ENCODE measurements at regions not wholly inside any gene's neighbourhood (a gene's known extent, or its start where the extent isn't known, plus 50 kb on each side); places are given as distances from the start of the nearest gene placed in this dataset.

DNA sequence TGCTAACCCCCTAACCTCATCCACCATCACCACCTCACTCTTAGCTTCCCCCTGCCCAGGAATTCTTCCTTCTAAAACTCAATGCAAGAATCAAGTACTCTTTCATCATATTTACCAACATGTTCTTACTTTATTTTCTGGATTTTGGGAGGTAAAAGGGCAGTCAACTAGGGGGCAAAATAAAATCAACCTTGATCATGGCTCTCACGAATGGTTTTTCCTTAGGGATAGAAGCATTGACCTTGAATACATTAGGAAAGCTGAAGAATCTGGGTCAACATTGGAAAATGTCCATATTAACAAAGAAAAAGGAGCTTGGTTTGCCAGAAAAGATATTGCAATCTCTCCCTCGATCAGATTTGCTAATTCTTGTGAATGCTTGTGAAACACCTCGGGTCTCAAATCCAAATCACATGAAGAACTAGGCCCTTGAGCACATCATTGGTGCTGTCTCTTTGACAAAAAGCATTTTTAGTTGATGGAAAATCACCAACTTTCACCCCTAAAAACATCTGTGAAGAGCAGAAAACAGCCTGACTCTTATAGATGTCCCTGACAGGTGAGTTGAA lies 58.9 kb downstream of the ZC3H11B start (continued):
- TF ChIP-seq, protein P1, sequence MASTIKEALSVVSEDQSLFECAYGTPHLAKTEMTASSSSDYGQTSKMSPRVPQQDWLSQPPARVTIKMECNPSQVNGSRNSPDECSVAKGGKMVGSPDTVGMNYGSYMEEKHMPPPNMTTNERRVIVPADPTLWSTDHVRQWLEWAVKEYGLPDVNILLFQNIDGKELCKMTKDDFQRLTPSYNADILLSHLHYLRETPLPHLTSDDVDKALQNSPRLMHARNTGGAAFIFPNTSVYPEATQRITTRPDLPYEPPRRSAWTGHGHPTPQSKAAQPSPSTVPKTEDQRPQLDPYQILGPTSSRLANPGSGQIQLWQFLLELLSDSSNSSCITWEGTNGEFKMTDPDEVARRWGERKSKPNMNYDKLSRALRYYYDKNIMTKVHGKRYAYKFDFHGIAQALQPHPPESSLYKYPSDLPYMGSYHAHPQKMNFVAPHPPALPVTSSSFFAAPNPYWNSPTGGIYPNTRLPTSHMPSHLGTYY (CRISPR knock-in tag; IDR thresholded peaks at IDR 0.05) = no peak
- TF ChIP-seq, protein P2, sequence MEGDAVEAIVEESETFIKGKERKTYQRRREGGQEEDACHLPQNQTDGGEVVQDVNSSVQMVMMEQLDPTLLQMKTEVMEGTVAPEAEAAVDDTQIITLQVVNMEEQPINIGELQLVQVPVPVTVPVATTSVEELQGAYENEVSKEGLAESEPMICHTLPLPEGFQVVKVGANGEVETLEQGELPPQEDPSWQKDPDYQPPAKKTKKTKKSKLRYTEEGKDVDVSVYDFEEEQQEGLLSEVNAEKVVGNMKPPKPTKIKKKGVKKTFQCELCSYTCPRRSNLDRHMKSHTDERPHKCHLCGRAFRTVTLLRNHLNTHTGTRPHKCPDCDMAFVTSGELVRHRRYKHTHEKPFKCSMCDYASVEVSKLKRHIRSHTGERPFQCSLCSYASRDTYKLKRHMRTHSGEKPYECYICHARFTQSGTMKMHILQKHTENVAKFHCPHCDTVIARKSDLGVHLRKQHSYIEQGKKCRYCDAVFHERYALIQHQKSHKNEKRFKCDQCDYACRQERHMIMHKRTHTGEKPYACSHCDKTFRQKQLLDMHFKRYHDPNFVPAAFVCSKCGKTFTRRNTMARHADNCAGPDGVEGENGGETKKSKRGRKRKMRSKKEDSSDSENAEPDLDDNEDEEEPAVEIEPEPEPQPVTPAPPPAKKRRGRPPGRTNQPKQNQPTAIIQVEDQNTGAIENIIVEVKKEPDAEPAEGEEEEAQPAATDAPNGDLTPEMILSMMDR (IDR thresholded peaks at IDR 0.05) = no peak
- TF ChIP-seq, protein P3, sequence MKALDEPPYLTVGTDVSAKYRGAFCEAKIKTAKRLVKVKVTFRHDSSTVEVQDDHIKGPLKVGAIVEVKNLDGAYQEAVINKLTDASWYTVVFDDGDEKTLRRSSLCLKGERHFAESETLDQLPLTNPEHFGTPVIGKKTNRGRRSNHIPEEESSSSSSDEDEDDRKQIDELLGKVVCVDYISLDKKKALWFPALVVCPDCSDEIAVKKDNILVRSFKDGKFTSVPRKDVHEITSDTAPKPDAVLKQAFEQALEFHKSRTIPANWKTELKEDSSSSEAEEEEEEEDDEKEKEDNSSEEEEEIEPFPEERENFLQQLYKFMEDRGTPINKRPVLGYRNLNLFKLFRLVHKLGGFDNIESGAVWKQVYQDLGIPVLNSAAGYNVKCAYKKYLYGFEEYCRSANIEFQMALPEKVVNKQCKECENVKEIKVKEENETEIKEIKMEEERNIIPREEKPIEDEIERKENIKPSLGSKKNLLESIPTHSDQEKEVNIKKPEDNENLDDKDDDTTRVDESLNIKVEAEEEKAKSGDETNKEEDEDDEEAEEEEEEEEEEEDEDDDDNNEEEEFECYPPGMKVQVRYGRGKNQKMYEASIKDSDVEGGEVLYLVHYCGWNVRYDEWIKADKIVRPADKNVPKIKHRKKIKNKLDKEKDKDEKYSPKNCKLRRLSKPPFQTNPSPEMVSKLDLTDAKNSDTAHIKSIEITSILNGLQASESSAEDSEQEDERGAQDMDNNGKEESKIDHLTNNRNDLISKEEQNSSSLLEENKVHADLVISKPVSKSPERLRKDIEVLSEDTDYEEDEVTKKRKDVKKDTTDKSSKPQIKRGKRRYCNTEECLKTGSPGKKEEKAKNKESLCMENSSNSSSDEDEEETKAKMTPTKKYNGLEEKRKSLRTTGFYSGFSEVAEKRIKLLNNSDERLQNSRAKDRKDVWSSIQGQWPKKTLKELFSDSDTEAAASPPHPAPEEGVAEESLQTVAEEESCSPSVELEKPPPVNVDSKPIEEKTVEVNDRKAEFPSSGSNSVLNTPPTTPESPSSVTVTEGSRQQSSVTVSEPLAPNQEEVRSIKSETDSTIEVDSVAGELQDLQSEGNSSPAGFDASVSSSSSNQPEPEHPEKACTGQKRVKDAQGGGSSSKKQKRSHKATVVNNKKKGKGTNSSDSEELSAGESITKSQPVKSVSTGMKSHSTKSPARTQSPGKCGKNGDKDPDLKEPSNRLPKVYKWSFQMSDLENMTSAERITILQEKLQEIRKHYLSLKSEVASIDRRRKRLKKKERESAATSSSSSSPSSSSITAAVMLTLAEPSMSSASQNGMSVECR (CRISPR knock-in tag; IDR thresholded peaks at IDR 0.05; ENCODE audit: borderline replicate concordance) = no peak
- TF ChIP-seq TP53 (CRISPR knock-in tag; IDR thresholded peaks at IDR 0.05) (no peak), ZNF263 (CRISPR knock-in tag; IDR thresholded peaks at IDR 0.05; ENCODE audit: low read depth) (no peak), CREB1 (CRISPR knock-in tag; IDR thresholded peaks at IDR 0.05) (no peak), GABPB1 (CRISPR knock-in tag; IDR thresholded peaks at IDR 0.05) (no peak)
- TF ChIP-seq, protein P4, sequence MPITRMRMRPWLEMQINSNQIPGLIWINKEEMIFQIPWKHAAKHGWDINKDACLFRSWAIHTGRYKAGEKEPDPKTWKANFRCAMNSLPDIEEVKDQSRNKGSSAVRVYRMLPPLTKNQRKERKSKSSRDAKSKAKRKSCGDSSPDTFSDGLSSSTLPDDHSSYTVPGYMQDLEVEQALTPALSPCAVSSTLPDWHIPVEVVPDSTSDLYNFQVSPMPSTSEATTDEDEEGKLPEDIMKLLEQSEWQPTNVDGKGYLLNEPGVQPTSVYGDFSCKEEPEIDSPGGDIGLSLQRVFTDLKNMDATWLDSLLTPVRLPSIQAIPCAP (CRISPR knock-in tag; IDR thresholded peaks at IDR 0.05) = no peak

DNA sequence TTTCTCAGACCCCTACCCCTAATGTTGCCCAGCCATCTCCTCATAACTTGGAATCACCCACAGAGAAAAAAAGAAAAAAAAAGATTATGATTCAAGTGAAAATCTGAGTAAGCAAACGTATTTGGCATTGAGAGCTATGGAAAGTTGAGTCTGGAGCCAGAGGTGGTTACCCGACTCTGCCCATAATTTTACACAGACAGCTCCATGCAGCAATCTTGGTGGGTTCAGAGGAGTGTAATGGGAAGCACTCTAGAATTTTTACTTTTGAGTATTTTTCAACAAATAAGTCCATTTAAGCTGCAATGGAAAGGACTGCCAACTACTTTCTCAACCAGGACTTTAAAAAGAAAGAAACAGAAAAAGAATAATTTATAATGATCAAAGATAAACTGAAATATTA lies 62.7 kb downstream of the ZC3H11B start:
- POLR2A ChIA-PET = interaction anchor here (0.7 kb wide), 1 partner anchor 16 kb away, joined by 3 read pairs; no protein-coding TSS in a partner anchor
- no peak overlapping the region for H3K27ac Mint-ChIP-seq
- H3K36me3 Mint-ChIP-seq = no peaks in the 10 kb centered on the region
- ATAC-seq (no peak), DNase-seq (ENCODE audit: low spot score) (no peak)
- H3K4me3 Mint-ChIP-seq = no peak overlapping the region
- 0 out of 2 replicates have a peak, but pooled peaks cover 8% of the 10 kb centered on the region for H3K9me3 Mint-ChIP-seq
- CTCF ChIA-PET = no interaction called here
- H3K4me1 Mint-ChIP-seq = peaks cover 14% of the 10 kb centered on the region
- no peaks in the 10 kb centered on the region for H3K27me3 Mint-ChIP-seq (ENCODE audit: low read depth)
- TF ChIP-seq NR1H2 (CRISPR knock-in tag; IDR thresholded peaks at IDR 0.05) (no peak), ELF4 (CRISPR knock-in tag; IDR thresholded peaks at IDR 0.05; ENCODE audit: low read depth) (no peak), EMX1 (CRISPR knock-in tag; IDR thresholded peaks at IDR 0.05) (no peak), IRF2 (CRISPR knock-in tag; IDR thresholded peaks at IDR 0.05; ENCODE audit: borderline replicate concordance, low read depth) (no peak), RORB (CRISPR knock-in tag; IDR thresholded peaks at IDR 0.05) (no peak), SP1 (CRISPR knock-in tag; conservative IDR thresholded peaks at IDR 0.05) (no peak), TCF7 (CRISPR knock-in tag; IDR thresholded peaks at IDR 0.05; ENCODE audit: low read depth) (no peak), ETV6 (CRISPR knock-in tag; IDR thresholded peaks at IDR 0.05) (no peak), ZNF138 (CRISPR knock-in tag; conservative IDR thresholded peaks at IDR 0.05) (no peak)
- TF ChIP-seq, protein P5, sequence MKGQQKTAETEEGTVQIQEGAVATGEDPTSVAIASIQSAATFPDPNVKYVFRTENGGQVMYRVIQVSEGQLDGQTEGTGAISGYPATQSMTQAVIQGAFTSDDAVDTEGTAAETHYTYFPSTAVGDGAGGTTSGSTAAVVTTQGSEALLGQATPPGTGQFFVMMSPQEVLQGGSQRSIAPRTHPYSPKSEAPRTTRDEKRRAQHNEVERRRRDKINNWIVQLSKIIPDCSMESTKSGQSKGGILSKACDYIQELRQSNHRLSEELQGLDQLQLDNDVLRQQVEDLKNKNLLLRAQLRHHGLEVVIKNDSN (CRISPR knock-in tag; IDR thresholded peaks at IDR 0.05) = no peak
- TF ChIP-seq, protein P6, sequence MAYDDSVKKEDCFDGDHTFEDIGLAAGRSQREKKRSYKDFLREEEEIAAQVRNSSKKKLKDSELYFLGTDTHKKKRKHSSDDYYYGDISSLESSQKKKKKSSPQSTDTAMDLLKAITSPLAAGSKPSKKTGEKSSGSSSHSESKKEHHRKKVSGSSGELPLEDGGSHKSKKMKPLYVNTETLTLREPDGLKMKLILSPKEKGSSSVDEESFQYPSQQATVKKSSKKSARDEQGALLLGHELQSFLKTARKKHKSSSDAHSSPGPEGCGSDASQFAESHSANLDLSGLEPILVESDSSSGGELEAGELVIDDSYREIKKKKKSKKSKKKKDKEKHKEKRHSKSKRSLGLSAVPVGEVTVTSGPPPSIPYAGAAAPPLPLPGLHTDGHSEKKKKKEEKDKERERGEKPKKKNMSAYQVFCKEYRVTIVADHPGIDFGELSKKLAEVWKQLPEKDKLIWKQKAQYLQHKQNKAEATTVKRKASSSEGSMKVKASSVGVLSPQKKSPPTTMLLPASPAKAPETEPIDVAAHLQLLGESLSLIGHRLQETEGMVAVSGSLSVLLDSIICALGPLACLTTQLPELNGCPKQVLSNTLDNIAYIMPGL (CRISPR knock-in tag; IDR thresholded peaks at IDR 0.05) = no peak
- TF ChIP-seq, protein P7, sequence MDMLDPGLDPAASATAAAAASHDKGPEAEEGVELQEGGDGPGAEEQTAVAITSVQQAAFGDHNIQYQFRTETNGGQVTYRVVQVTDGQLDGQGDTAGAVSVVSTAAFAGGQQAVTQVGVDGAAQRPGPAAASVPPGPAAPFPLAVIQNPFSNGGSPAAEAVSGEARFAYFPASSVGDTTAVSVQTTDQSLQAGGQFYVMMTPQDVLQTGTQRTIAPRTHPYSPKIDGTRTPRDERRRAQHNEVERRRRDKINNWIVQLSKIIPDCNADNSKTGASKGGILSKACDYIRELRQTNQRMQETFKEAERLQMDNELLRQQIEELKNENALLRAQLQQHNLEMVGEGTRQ (CRISPR knock-in tag; IDR thresholded peaks at IDR 0.05) = no peak
- TF ChIP-seq, protein P8, sequence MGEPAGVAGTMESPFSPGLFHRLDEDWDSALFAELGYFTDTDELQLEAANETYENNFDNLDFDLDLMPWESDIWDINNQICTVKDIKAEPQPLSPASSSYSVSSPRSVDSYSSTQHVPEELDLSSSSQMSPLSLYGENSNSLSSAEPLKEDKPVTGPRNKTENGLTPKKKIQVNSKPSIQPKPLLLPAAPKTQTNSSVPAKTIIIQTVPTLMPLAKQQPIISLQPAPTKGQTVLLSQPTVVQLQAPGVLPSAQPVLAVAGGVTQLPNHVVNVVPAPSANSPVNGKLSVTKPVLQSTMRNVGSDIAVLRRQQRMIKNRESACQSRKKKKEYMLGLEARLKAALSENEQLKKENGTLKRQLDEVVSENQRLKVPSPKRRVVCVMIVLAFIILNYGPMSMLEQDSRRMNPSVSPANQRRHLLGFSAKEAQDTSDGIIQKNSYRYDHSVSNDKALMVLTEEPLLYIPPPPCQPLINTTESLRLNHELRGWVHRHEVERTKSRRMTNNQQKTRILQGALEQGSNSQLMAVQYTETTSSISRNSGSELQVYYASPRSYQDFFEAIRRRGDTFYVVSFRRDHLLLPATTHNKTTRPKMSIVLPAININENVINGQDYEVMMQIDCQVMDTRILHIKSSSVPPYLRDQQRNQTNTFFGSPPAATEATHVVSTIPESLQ (CRISPR knock-in tag; IDR thresholded peaks at IDR 0.05) = no peak
- TF ChIP-seq, protein P9, sequence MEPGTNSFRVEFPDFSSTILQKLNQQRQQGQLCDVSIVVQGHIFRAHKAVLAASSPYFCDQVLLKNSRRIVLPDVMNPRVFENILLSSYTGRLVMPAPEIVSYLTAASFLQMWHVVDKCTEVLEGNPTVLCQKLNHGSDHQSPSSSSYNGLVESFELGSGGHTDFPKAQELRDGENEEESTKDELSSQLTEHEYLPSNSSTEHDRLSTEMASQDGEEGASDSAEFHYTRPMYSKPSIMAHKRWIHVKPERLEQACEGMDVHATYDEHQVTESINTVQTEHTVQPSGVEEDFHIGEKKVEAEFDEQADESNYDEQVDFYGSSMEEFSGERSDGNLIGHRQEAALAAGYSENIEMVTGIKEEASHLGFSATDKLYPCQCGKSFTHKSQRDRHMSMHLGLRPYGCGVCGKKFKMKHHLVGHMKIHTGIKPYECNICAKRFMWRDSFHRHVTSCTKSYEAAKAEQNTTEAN (CRISPR knock-in tag; IDR thresholded peaks at IDR 0.05) = no peak
